DOHH2 (cell line): ENCODE measurements at regions not wholly inside any gene's neighbourhood (a gene's known extent, or its start where the extent isn't known, plus 50 kb on each side); places are given as distances from the start of the nearest gene placed in this dataset.

Experiments used
- H3F3A ChIP-seq: fragments of 200-600 bp; sonication (generic), shearing (Covaris generic); 2 replicates; pipeline ENCODE4 v1.6.0; 2016; ENCODE audit warnings: antibody characterized with exemption, mild to moderate bottlenecking; ENCODE audit not compliant: control insufficient read depth, insufficient read depth
- H3K27ac ChIP-seq: fragments of 200-600 bp; sonication (generic); 2 replicates; pipeline ENCODE4 v1.5.1; 2014; ENCODE audit warnings: low read depth, mild to moderate bottlenecking, low read length, moderate library complexity
- H3K27me3 ChIP-seq: fragments of 200-600 bp; sonication (generic); 2 replicates; pipeline ENCODE4 v1.6.1; 2014; ENCODE audit warnings: mild to moderate bottlenecking, low read length, mixed read lengths; ENCODE audit not compliant: control insufficient read depth
- H3K36me3 ChIP-seq: fragments of 200-600 bp; sonication (generic); 2 replicates; pipeline ENCODE4 v1.6.1; 2014; ENCODE audit warnings: mild to moderate bottlenecking, low read length, moderate library complexity, mixed read lengths; ENCODE audit not compliant: control insufficient read depth
- H3K4me1 ChIP-seq: fragments of 200-600 bp; sonication (generic); 2 replicates; pipeline ENCODE4 v1.6.1; 2014; ENCODE audit warnings: mild to moderate bottlenecking, low read length, mixed read lengths; ENCODE audit not compliant: control insufficient read depth
- H3K4me2 ChIP-seq: fragments of 200-600 bp; sonication (generic); 2 replicates; pipeline ENCODE4 v1.6.0; 2014; ENCODE audit warnings: mild to moderate bottlenecking, low read length, moderate library complexity
- H3K4me3 ChIP-seq: fragments of 200-600 bp; sonication (generic); 2 replicates; pipeline ENCODE4 v1.5.1; 2014; ENCODE audit warnings: mild to moderate bottlenecking, low read length, mixed read lengths
- H3K79me2 ChIP-seq: fragments of 200-600 bp; sonication (generic); 2 replicates; pipeline ENCODE4 v1.6.1; 2014; ENCODE audit warnings: mild to moderate bottlenecking, low read length, mixed read lengths; ENCODE audit not compliant: control insufficient read depth
- H3K9me2 ChIP-seq: fragments of 200-600 bp; sonication (generic); replicated peaks from 2 replicates; pipeline ENCODE4 v1.6.1; 2014; ENCODE audit warnings: mild to moderate bottlenecking, low read length, mixed read lengths; ENCODE audit not compliant: control insufficient read depth
- H3K9me3 ChIP-seq: fragments of 200-600 bp; sonication (generic); 2 replicates; pipeline ENCODE4 v1.6.1; 2014; ENCODE audit warnings: antibody characterized with exemption, low read length, mixed read lengths; ENCODE audit not compliant: control insufficient read depth, insufficient read depth
- H4K20me1 ChIP-seq: fragments of 200-600 bp; sonication (generic); 2 replicates; pipeline ENCODE4 v1.6.0; 2014; ENCODE audit warnings: low read depth, mild to moderate bottlenecking, antibody characterized with exemption, low read length, moderate library complexity; ENCODE audit not compliant: control insufficient read depth, insufficient read depth
- EZH2phosphoT487 ChIP-seq: fragments of 200-600 bp; sonication (generic); IDR thresholded peaks from 2 replicates; pipeline ENCODE4 v1.6.1; 2017; ENCODE audit warnings: borderline replicate concordance, mild to moderate bottlenecking, antibody characterized with exemption, low read length, moderate library complexity, mixed read lengths
- TF ChIP-seq, protein P1 (sequence below): fragments of 200-600 bp; sonication (generic); IDR thresholded peaks from one replicate; pipeline ENCODE4 v1.5.1; 2014; ENCODE audit warnings: antibody characterized with exemption, mild to moderate bottlenecking, low read depth, low read length; ENCODE audit not compliant: poor library complexity, severe bottlenecking

DNA sequence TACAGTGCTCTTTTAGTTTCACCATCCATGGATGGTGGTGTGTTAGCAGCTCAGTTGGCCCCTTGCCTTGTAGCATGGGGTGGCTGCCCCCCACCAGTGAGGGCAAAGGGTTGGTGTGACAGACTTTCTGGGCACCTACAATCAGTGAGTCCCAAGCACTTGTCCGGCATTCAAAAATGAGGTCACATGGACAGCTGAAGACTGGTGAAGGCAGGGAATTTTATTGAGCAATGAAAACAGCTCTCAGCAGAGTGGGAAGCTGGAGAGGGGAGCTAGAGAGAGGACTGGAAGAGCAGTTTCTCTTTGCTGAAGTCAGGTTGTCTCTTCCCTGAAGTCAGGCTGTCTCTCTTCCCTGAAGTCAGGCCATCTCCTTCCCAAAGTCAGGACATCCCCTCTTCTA, 1053.2 kb downstream of the SLITRK1 start:
- H3K36me3 ChIP-seq = no peaks in the 10 kb centered on the region
- H3K4me2 ChIP-seq = no peak overlapping the region
- H4K20me1 ChIP-seq = no peaks in the 10 kb centered on the region

DNA sequence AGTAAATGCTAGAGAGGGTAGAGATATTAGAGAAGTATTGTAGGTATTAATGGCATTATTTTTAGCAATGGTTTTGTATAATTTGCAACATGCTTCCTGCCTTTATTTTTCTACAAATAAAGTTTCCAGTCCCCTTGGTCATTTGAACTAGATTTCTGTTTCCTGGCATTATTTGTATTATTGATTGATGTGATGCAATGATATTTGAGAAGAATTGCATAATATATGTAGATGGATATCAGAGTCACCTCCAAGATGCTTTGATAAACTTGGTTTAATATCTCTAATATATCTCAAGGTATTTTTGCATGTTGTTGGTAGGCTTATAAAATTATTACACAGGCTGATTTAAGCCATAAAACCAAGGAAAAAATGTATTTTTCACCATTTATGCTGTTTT, 1054.5 kb downstream of the SLITRK1 start:
- H3K4me2 ChIP-seq = no peak overlapping the region
- no peaks in the 10 kb centered on the region for H3F3A ChIP-seq
- no peak overlapping the region for H3K27ac ChIP-seq
- H3K27me3 ChIP-seq = no peaks in the 10 kb centered on the region
- H3K9me2 ChIP-seq = no peaks in the 10 kb centered on the region
- no peak overlapping the region for H3K4me3 ChIP-seq
- H4K20me1 ChIP-seq = no peaks in the 10 kb centered on the region
- H3K9me3 ChIP-seq = no peaks in the 10 kb centered on the region
- H3K79me2 ChIP-seq = no peaks in the 10 kb centered on the region
- H3K36me3 ChIP-seq = no peaks in the 10 kb centered on the region
- no peaks in the 10 kb centered on the region for H3K4me1 ChIP-seq
- TF ChIP-seq EZH2phosphoT487 = no peak
- TF ChIP-seq, protein P1, sequence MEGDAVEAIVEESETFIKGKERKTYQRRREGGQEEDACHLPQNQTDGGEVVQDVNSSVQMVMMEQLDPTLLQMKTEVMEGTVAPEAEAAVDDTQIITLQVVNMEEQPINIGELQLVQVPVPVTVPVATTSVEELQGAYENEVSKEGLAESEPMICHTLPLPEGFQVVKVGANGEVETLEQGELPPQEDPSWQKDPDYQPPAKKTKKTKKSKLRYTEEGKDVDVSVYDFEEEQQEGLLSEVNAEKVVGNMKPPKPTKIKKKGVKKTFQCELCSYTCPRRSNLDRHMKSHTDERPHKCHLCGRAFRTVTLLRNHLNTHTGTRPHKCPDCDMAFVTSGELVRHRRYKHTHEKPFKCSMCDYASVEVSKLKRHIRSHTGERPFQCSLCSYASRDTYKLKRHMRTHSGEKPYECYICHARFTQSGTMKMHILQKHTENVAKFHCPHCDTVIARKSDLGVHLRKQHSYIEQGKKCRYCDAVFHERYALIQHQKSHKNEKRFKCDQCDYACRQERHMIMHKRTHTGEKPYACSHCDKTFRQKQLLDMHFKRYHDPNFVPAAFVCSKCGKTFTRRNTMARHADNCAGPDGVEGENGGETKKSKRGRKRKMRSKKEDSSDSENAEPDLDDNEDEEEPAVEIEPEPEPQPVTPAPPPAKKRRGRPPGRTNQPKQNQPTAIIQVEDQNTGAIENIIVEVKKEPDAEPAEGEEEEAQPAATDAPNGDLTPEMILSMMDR = no peak

More for the DNA sequence above, 1053.2 kb downstream of the SLITRK1 start:
- Histone ChIP-seq H3K27me3 (no peaks in the 10 kb centered on the region), H3K9me3 (no peaks in the 10 kb centered on the region), H3K4me3 (no peak overlapping the region), H3F3A (no peaks in the 10 kb centered on the region), H3K27ac (no peak overlapping the region), H3K79me2 (no peaks in the 10 kb centered on the region), H3K4me1 (no peaks in the 10 kb centered on the region), H3K9me2 (no peaks in the 10 kb centered on the region)
- TF ChIP-seq, protein P1 = no peak
- TF ChIP-seq EZH2phosphoT487 = no peak

DNA sequence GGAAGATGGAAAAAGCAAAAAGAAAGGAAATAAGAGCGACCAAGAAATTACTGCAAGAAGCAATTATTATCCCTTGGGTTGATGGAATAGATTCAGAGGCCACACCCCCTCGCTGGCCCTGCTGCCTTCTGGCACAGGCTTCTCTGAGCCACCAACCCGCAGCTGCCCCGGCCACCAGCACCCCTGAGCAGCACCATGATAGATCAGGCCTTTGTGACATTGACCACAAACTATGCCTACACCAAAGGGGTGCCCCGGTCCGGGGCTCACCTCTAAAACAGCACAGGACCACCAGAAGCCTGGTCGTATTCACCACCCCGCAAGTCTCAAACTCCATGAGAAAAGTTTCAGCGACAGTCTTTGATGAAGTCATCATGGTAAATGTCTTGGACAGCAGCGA, 1059.3 kb downstream of the SLITRK1 start:
- Histone ChIP-seq H3K9me3 (no peaks in the 10 kb centered on the region), H3F3A (no peaks in the 10 kb centered on the region), H3K36me3 (no peaks in the 10 kb centered on the region), H3K4me3 (no peak overlapping the region), H3K4me1 (no peaks in the 10 kb centered on the region), H3K27me3 (no peaks in the 10 kb centered on the region), H4K20me1 (no peaks in the 10 kb centered on the region), H3K27ac (no peak overlapping the region), H3K4me2 (no peak overlapping the region), H3K79me2 (no peaks in the 10 kb centered on the region), H3K9me2 (no peaks in the 10 kb centered on the region)
- TF ChIP-seq, protein P1 = no peak
- TF ChIP-seq EZH2phosphoT487 = no peak

DNA sequence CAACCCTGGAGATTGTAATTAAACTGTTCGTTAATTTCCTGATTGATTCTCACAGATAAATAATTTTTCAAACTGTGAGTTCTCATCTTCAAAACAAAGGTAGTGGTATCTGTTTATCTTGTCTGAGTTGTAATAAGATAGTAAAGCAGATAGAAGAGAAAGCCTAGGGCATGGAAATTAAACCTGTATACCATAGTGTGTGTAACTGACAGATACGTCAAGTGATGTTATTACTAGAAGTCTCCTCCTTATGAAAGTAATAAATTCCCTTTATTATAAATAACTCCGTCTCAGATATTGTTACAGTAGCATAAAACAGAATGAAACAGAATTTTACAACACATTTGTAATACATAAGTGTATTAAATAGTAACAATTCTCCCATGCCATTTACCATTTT, 1065.1 kb downstream of the SLITRK1 start:
- TF ChIP-seq, protein P1 = no peak
- TF ChIP-seq EZH2phosphoT487 = no peak

More for the DNA sequence above, 1065.1 kb downstream of the SLITRK1 start:
- no peak overlapping the region for H3K27ac ChIP-seq
- H3K79me2 ChIP-seq = no peaks in the 10 kb centered on the region
- no peaks in the 10 kb centered on the region for H3K36me3 ChIP-seq
- H3K9me2 ChIP-seq = no peaks in the 10 kb centered on the region
- no peak overlapping the region for H3K4me2 ChIP-seq
- H3F3A ChIP-seq = no peaks in the 10 kb centered on the region
- H3K9me3 ChIP-seq = no peaks in the 10 kb centered on the region
- no peaks in the 10 kb centered on the region for H3K27me3 ChIP-seq
- H3K4me3 ChIP-seq = no peak overlapping the region
- H4K20me1 ChIP-seq = no peaks in the 10 kb centered on the region
- no peaks in the 10 kb centered on the region for H3K4me1 ChIP-seq
